Kidney (tissue), 13 donors: ENCODE measurements at regions not wholly inside any gene's neighbourhood (a gene's known extent, or its start where the extent isn't known, plus 50 kb on each side); places are given as distances from the start of the nearest gene placed in this dataset.

Experiments used
- DNase-seq, 5 donors: peaks; one replicate each; pipeline ENCODE4 v3.0.0-alpha.2; 2013 to 2020
- FAIRE-seq: peaks from 2 replicates; lab custom pipeline; 2012; peaks lifted over from hg19 to GRCh38; lab: Jason Lieb, UNC
- H3K27ac ChIP-seq, 2 donors: one replicate each; pipeline ENCODE4 v1.7.0; 2013; ENCODE audit warnings: low read depth in 2 of 2, low read length in 2 of 2, inconsistent platforms in 1 of 2
- H3K27me3 ChIP-seq: one replicate; pipeline ENCODE4 v1.7.1; 2013; ENCODE audit warnings: low read length, inconsistent platforms; ENCODE audit not compliant: control insufficient read depth, insufficient read depth
- H3K36me3 ChIP-seq, 3 donors: one replicate each; pipeline versions ENCODE4 v1.7.0 to v1.7.1; 2013; ENCODE audit warnings: low read length in 3 of 3, control low read depth in 1 of 3, inconsistent platforms in 1 of 3; ENCODE audit not compliant: insufficient read depth in 3 of 3, control insufficient read depth in 2 of 3
- H3K4me1 ChIP-seq, 3 donors: one replicate each; pipeline versions ENCODE4 v1.7.0 to v1.7.1; 2013; ENCODE audit warnings: low read length in 3 of 3, inconsistent platforms in 1 of 3, low read depth in 1 of 3; ENCODE audit not compliant: control insufficient read depth in 2 of 3, insufficient read depth in 2 of 3
- H3K4me3 ChIP-seq, 3 donors: one replicate each; pipeline versions ENCODE4 v1.7.0 to v1.8.1; 2013; ENCODE audit warnings: low read length in 3 of 3, control low read depth in 1 of 3, inconsistent platforms in 1 of 3
- H3K9ac ChIP-seq, 3 donors: one replicate each; pipeline versions ENCODE4 v1.7.0 to v1.7.1; 2013; ENCODE audit warnings: low read length in 3 of 3, control low read depth in 1 of 3, inconsistent platforms in 1 of 3
- H3K9me3 ChIP-seq, 3 donors: one replicate each; pipeline versions ENCODE4 v1.7.0 to v1.7.1; 2013; ENCODE audit warnings: low read length in 3 of 3, control low read depth in 1 of 3, inconsistent platforms in 1 of 3; ENCODE audit not compliant: control insufficient read depth in 2 of 3, insufficient read depth in 1 of 3
- intact Hi-C: fragments of 100-400 bp; cut with DNase I; formaldehyde crosslinking; loops from one replicate; pipeline ENCODE4 v1.11.1; 2022
- TF ChIP-seq, protein P1 (sequence below): IDR thresholded peaks from 3 replicates; pipeline ENCODE4 v1.5.1; 2012; ENCODE audit warnings: mild to moderate bottlenecking, moderate library complexity, borderline replicate concordance; ENCODE audit not compliant: insufficient read depth; ENCODE audit errors: extremely low read depth
- donor health status: control.
- donor health status: control.
- donor health status: control.
- donor health status: control.
- donor health status: control.
- donor health status: DM: yes; HTN: yes; CAD: no.
- donor health status: Normal renal cell carcinoma (clear cell type).

DNA sequence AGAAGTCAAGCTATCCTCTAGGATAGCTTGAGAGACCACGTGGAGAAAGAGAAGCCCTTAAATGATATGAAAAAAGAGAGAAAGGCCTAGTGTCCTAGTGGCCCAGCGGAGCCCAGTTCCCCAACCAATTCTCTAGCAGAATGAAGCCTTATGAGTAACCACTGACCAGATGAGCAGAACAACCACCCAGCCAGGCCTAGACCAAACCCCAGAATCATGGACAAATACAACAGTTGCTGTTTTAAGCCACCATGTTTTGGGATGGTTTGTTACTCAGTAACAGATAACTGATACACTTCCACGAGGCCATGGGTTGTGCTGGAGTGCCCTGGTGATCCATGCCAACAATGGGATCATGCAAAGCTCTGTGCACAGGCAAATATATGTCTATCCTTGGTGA lies 377.1 kb downstream of the SOX9 start:
- Histone ChIP-seq H3K27ac (no peak overlapping the region), H3K27me3 (no peaks in the 10 kb centered on the region), H3K9me3 (no peaks in the 10 kb centered on the region), H3K9ac (no peak overlapping the region), H3K36me3 (no peaks in the 10 kb centered on the region), H3K4me1 (no peaks in the 10 kb centered on the region), H3K4me3 (no peak overlapping the region)
- intact Hi-C loops = no loop called here
- FAIRE-seq (no peak), DNase-seq (no peak)
- TF ChIP-seq, protein P1, sequence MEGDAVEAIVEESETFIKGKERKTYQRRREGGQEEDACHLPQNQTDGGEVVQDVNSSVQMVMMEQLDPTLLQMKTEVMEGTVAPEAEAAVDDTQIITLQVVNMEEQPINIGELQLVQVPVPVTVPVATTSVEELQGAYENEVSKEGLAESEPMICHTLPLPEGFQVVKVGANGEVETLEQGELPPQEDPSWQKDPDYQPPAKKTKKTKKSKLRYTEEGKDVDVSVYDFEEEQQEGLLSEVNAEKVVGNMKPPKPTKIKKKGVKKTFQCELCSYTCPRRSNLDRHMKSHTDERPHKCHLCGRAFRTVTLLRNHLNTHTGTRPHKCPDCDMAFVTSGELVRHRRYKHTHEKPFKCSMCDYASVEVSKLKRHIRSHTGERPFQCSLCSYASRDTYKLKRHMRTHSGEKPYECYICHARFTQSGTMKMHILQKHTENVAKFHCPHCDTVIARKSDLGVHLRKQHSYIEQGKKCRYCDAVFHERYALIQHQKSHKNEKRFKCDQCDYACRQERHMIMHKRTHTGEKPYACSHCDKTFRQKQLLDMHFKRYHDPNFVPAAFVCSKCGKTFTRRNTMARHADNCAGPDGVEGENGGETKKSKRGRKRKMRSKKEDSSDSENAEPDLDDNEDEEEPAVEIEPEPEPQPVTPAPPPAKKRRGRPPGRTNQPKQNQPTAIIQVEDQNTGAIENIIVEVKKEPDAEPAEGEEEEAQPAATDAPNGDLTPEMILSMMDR = no peak

DNA sequence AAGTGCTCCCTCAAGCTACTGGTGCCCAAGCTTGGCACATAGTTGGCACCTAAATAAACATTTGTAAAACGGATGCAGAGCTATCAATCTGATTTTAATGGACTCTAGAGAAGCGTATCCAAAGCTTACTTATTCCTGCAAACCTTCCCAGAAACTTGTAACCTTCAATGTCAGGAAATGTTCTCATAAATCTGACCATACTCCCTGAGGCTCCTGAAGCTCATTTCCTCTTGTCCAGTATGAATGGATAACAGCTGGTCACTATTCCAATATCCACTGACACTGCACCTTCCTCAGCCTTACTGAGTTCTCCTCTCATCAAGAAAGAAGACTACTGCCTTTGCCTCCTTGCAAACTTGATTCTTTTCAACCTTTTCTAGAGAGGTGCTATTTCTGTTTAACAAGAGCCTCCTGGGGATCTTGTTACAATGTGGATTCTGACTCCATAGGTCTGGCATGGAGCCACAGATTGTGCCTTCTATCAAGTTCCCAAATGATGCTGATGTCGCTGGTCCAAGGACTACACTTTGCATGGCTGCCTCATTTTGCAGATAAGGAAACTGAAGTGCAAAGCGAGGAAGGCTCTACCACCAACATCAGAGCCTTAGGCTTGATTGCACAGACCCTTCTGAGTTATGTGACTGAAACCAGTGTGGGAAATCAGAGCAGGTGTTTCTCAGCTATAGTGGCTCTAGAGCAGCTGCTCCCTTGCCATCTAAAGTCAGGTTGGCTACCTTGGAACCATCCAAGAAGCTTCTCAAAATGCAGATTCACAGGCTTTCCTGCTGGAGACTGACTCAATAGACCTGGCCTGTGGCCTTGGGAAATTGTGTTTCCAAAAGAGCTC lies 377.8 kb downstream of the SOX9 start:
- H3K4me1 ChIP-seq = no peaks in the 10 kb centered on the region
- H3K9ac ChIP-seq = no peak overlapping the region
- no peak overlapping the region for H3K4me3 ChIP-seq
- DNase-seq = peak in 1 of 5 donors; percentile 55
- no peaks in the 10 kb centered on the region for H3K9me3 ChIP-seq
- H3K36me3 ChIP-seq = no peaks in the 10 kb centered on the region
- TF ChIP-seq, protein P1 = no peak
- FAIRE-seq = no peak
- no peak overlapping the region for H3K27ac ChIP-seq
- no peaks in the 10 kb centered on the region for H3K27me3 ChIP-seq
- intact Hi-C loops = no loop called here

DNA sequence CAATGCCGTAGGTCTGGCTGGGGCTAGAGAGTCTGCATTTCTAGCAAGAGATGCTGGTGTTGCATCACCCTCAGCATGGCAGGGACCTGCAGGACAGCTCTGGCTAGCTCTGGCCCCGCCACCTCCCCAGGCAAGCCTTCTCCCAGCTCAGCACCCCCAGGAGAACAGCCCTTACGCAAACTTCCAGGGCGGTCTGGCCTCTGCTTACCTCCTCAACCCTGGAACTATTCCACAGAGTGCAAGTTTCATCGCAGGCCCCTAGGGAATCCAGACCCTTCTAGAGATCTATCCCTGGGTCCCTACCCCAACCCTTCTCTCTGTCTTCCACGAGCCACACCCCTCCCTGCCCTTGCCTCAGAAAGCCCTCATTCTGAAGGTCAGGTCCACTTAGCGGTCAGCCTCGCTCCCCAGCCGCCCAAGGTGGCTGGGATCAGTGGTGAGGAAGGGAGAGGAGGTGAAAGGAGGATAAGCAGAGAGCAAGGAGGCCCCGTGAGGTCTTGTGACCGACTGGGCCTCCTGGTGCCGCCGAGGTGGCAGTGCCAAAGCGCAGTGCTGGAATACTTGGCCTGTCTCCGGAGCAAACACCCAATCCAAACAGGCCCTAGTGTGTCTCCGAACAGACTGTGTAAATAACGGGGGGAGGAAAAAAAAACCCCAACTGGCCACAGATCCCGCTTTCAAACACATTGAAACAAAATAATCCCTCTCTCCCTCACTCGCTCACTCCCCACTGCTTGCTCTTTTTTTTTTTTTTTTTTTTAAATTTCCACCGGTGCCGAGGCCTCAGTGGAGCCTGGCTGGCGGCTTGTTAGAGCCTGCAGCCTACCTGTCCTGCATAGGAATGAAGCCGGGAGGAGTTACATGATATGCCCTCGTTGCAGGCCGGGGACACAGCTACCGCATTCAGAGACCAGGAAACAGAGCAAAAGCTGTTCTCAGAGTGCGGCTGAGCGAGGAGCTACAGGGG lies 380.9 kb downstream of the SOX9 start:
- FAIRE-seq = no peak
- no peaks in the 10 kb centered on the region for H3K9me3 ChIP-seq
- no peak overlapping the region for H3K27ac ChIP-seq
- peak in 2 of 5 donors; percentile 50 to 62 for DNase-seq
- TF ChIP-seq, protein P1 = no peak
- H3K36me3 ChIP-seq = no peaks in the 10 kb centered on the region
- H3K27me3 ChIP-seq = no peaks in the 10 kb centered on the region
- no peaks in the 10 kb centered on the region for H3K4me1 ChIP-seq
- H3K9ac ChIP-seq = no peak overlapping the region
- no peak overlapping the region for H3K4me3 ChIP-seq
- intact Hi-C loops = no loop called here
